Progenitor cell of endocrine pancreas (in vitro differentiated cells): ENCODE measurements at regions not wholly inside any gene's neighbourhood (a gene's known extent, or its start where the extent isn't known, plus 50 kb on each side); places are given as distances from the start of the nearest gene placed in this dataset.
A peak's percentile ranks its signal among the peaks of the same experiment; 100 is the strongest.
"Not testable (repeated sequence)": the region's sequence is repeated elsewhere in the genome, so short reads cannot be mapped to it uniquely, and the experiment has no call there.

ENCODE experiments used
- DNase-seq: peaks from one replicate; pipeline ENCODE4 v3.0.0; 2021; ENCODE audit warnings: low spot score; ENCODE audit not compliant: unreplicated experiment
- H3K27ac Mint-ChIP-seq: 2 replicates; pipeline ENCODE4 v1.8.0; 2021; ENCODE audit warnings: mild to moderate bottlenecking, moderate library complexity, mixed read lengths
- H3K27me3 Mint-ChIP-seq: 2 replicates; pipeline ENCODE4 v1.8.0; 2021; ENCODE audit warnings: mixed read lengths
- H3K36me3 Mint-ChIP-seq: 2 replicates; pipeline ENCODE4 v1.8.0; 2022; ENCODE audit warnings: mixed read lengths; ENCODE audit not compliant: insufficient read depth
- H3K4me1 Mint-ChIP-seq: 2 replicates; pipeline ENCODE4 v1.8.0; 2021; ENCODE audit warnings: low read depth, mixed read lengths
- H3K4me3 Mint-ChIP-seq: 2 replicates; pipeline ENCODE4 v1.8.0; 2021; ENCODE audit warnings: low read depth, mild to moderate bottlenecking, moderate library complexity, mixed read lengths
- H3K9me3 Mint-ChIP-seq: 2 replicates; pipeline ENCODE4 v1.8.0; 2021; ENCODE audit warnings: low read depth, mixed read lengths
- CTCF ChIP-seq: fragments of 200-600 bp; sonication (generic); IDR thresholded peaks from one replicate; pipeline ENCODE4 v1.5.0; 2021; ENCODE audit warnings: antibody characterized with exemption, mild to moderate bottlenecking; ENCODE audit not compliant: unreplicated experiment

- DNase-seq = no peak
- Mint-ChIP-seq H3K27me3 (no peaks in the 10 kb centered on the region), H3K36me3 (no peaks in the 10 kb centered on the region), H3K4me3 (no peak overlapping the region), H3K27ac (no peak overlapping the region), H3K4me1 (peaks cover 15% of the 10 kb centered on the region), H3K9me3 (no peaks in the 10 kb centered on the region)
- TF ChIP-seq CTCF = no peak
These were observed 161.8 kb downstream of the SKIDA1 start for GRCh38 chr10:21363731-21364104.

DNA sequence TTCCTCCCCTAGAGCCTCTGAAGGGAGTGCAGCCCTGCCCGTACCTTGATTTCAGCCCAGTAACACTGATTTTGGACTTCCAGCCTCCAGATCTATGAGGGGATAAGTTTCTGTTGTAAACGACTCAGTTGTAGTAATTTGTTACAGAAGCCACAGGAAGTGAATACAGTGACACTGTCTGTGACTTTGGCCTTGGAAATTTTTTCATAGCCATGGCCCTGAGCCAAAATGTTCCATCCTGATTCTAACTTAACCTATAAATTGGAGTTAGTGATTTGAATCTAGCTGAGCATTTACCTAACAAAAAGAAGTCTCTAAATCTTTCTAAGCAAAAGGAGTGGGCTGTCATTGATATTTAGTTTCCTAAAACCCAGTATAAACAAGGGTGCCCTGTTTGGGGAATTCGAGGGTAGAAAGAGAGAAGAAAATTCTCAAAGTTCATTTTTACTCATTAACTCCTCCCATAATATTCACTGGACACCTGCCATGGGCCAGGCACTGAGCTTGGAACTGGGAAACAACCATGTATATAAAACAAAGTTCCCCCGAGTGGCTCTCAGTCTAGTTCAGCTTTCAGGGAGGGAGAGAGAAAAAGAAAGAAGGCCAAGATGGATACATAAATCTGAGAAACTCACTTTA lies 162.3 kb downstream of the SKIDA1 start:
- Mint-ChIP-seq H3K27ac (peak overlapping the region; percentile 33), H3K4me3 (no peak overlapping the region), H3K4me1 (peaks cover 15% of the 10 kb centered on the region), H3K27me3 (no peaks in the 10 kb centered on the region), H3K9me3 (no peaks in the 10 kb centered on the region), H3K36me3 (no peaks in the 10 kb centered on the region)
- no peak for TF ChIP-seq CTCF
- no peak for DNase-seq

DNA sequence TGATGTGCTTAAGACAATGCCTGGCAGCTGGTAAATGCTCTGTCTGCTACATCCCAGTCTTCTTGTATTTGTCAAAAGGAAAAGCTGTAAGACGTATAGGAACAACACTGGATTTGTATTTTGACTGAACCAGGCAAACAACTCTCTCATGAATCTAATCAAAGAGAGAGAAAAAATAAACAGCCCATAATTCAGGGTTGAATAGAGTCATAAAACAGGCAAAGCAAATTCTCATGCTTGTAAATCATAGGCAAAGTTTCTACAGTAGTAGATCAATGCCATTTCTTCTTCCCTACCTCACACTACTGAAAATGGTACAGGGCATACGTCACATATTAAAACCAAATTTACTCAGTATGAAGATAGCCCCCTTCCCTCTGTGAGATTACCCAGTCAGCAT lies 166.3 kb downstream of the SKIDA1 start:
- Mint-ChIP-seq H3K36me3 (no peaks in the 10 kb centered on the region), H3K27ac (no peak overlapping the region), H3K9me3 (no peaks in the 10 kb centered on the region), H3K4me3 (no peak overlapping the region), H3K4me1 (peaks cover 10% of the 10 kb centered on the region), H3K27me3 (no peaks in the 10 kb centered on the region)
- no peak for TF ChIP-seq CTCF
- DNase-seq = no peak

GRCh38 chr10:21355591-21356011 lies 169.9 kb downstream of the SKIDA1 start:
- no peaks in the 10 kb centered on the region for H3K36me3 Mint-ChIP-seq
- TF ChIP-seq CTCF = no peak
- H3K27ac Mint-ChIP-seq = no peak overlapping the region
- peaks cover 16% of the 10 kb centered on the region for H3K4me1 Mint-ChIP-seq
- DNase-seq = no peak
- H3K9me3 Mint-ChIP-seq = peaks cover 3% of the 10 kb centered on the region
- no peaks in the 10 kb centered on the region for H3K27me3 Mint-ChIP-seq
- H3K4me3 Mint-ChIP-seq = no peak overlapping the region

- Mint-ChIP-seq H3K9me3 (peaks cover 3% of the 10 kb centered on the region), H3K36me3 (no peaks in the 10 kb centered on the region), H3K4me3 (no peak overlapping the region), H3K4me1 (peaks cover 24% of the 10 kb centered on the region), H3K27me3 (no peaks in the 10 kb centered on the region), H3K27ac (no peak overlapping the region)
- DNase-seq = no peak
- no peak for TF ChIP-seq CTCF
These were observed 172.6 kb downstream of the SKIDA1 start for GRCh38 chr10:21352886-21353285.

DNA sequence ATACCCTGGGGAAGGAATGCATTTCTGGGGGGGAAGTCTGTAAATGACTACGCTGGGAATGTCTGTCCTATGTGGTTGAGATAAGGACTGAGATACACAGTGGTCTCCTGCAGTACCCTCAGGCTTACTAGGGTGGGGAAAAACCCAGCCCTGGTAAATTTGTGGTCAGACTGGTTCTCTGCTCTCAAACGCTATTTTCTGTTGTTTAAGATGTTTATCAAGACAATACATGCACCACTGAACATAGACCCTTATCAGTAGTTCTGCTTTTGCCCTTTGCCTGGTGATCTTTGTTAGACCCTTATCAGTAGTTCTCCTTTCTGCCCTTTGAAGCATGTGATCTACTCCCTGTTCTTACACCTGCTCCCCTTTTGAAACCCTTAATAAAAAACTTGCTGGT lies 173.9 kb downstream of the SKIDA1 start:
- H3K4me3 Mint-ChIP-seq, DNase-seq, H3K27me3 Mint-ChIP-seq, H3K9me3 Mint-ChIP-seq, H3K36me3 Mint-ChIP-seq, H3K27ac Mint-ChIP-seq: not testable (repeated sequence)
- H3K4me1 Mint-ChIP-seq = peaks cover 24% of the 10 kb centered on the region
